Mesenchymal stem cell (in vitro differentiated cells and primary cell): ENCODE measurements at regions not wholly inside any gene's neighbourhood (a gene's known extent, or its start where the extent isn't known, plus 50 kb on each side); places are given as distances from the start of the nearest gene placed in this dataset.
A peak's percentile ranks its signal among the peaks of the same experiment; 100 is the strongest.

Experiments
- DNase-seq: peaks from one replicate; pipeline ENCODE4 v3.0.0-alpha.2; 2013
- H2AFZ ChIP-seq: one replicate; pipeline ENCODE4 v1.6.1; 2013; ENCODE audit warnings: low read depth, mild to moderate bottlenecking, control low read depth, inconsistent platforms, low read length, moderate library complexity
- H2AK5ac ChIP-seq: 2 replicates; pipeline ENCODE4 v1.6.1; 2013; ENCODE audit warnings: low read length, moderate library complexity, mild to moderate bottlenecking, inconsistent platforms; ENCODE audit not compliant: severe bottlenecking
- H2BK120ac ChIP-seq: one replicate; pipeline ENCODE4 v1.6.1; 2013; ENCODE audit warnings: low read depth, mild to moderate bottlenecking, inconsistent platforms, low read length, moderate library complexity
- H2BK12ac ChIP-seq, 2 experiments: one replicate each; pipeline ENCODE4 v1.6.1; 2013; ENCODE audit warnings: inconsistent platforms in 2 of 2, low read length in 2 of 2, mild to moderate bottlenecking in 2 of 2, moderate library complexity in 2 of 2, control low read depth in 1 of 2
- H2BK15ac ChIP-seq: one replicate; pipeline ENCODE4 v1.6.1; 2013; ENCODE audit warnings: mild to moderate bottlenecking, low read depth, inconsistent platforms; ENCODE audit not compliant: poor library complexity, severe bottlenecking
- H2BK5ac ChIP-seq: 2 replicates; pipeline ENCODE4 v1.6.1; 2013; ENCODE audit warnings: low read depth, mild to moderate bottlenecking, low read length, control low read depth, inconsistent platforms; ENCODE audit not compliant: poor library complexity, severe bottlenecking
- H3K14ac ChIP-seq, 2 experiments: one replicate each; pipeline ENCODE4 v1.6.1; 2013; ENCODE audit warnings: inconsistent platforms in 2 of 2, low read length in 2 of 2, control low read depth in 1 of 2, mild to moderate bottlenecking in 1 of 2, moderate library complexity in 1 of 2
- H3K18ac ChIP-seq, 2 experiments: one replicate each; pipeline ENCODE4 v1.6.1; 2013; ENCODE audit warnings: inconsistent platforms in 2 of 2, low read length in 2 of 2, control low read depth in 1 of 2, low read depth in 1 of 2, mild to moderate bottlenecking in 1 of 2
- H3K23ac ChIP-seq, 2 experiments: one replicate each; pipeline ENCODE4 v1.6.1; 2013; ENCODE audit warnings: inconsistent platforms in 2 of 2, low read length in 2 of 2, mild to moderate bottlenecking in 2 of 2, moderate library complexity in 2 of 2, control low read depth in 1 of 2
- H3K27ac ChIP-seq: 2 replicates; pipeline ENCODE4 v1.5.1; 2013; ENCODE audit warnings: mild to moderate bottlenecking, moderate library complexity, low read length, control low read depth, inconsistent platforms; ENCODE audit not compliant: poor library complexity, severe bottlenecking
- H3K27me3 ChIP-seq, 2 experiments: 2 replicates each; pipeline versions ENCODE4 v1.6.1 to v1.7.0; 2013; ENCODE audit warnings: low read length in 2 of 2, mild to moderate bottlenecking in 2 of 2, moderate library complexity in 2 of 2, control low read depth in 1 of 2, inconsistent platforms in 1 of 2; ENCODE audit not compliant: control insufficient read depth in 1 of 2, insufficient read depth in 1 of 2
- H3K36me3 ChIP-seq, 2 experiments: 2 replicates each; pipeline versions ENCODE4 v1.6.1 to v1.7.0; 2013; ENCODE audit warnings: low read length in 2 of 2, control low read depth in 1 of 2, inconsistent platforms in 1 of 2, low read depth in 1 of 2, mild to moderate bottlenecking in 1 of 2; ENCODE audit not compliant: insufficient read depth in 2 of 2, control insufficient read depth in 1 of 2
- H3K4ac ChIP-seq, 2 experiments: one replicate each; pipeline ENCODE4 v1.6.1; 2013; ENCODE audit warnings: inconsistent platforms in 2 of 2, low read length in 2 of 2, mild to moderate bottlenecking in 2 of 2, moderate library complexity in 2 of 2, control low read depth in 1 of 2, low read depth in 1 of 2
- H3K4me1 ChIP-seq: 2 replicates; pipeline ENCODE4 v1.6.1; 2013; ENCODE audit warnings: low read depth, low read length, control low read depth; ENCODE audit not compliant: control insufficient read depth, insufficient read depth
- H3K4me2 ChIP-seq: 2 replicates; pipeline ENCODE4 v1.6.1; 2013; ENCODE audit warnings: low read length, mild to moderate bottlenecking, inconsistent platforms; ENCODE audit not compliant: poor library complexity, severe bottlenecking
- H3K4me3 ChIP-seq, 2 experiments: 2 replicates each; pipeline versions ENCODE4 v1.5.1 to v1.7.0; 2013; ENCODE audit warnings: low read length in 2 of 2, mild to moderate bottlenecking in 2 of 2, control low read depth in 1 of 2, low read depth in 1 of 2; ENCODE audit not compliant: insufficient read depth in 1 of 2
- H3K79me1 ChIP-seq: replicated peaks from 2 replicates; pipeline ENCODE4 v1.6.1; 2013; ENCODE audit warnings: mild to moderate bottlenecking, control low read depth, low read length, inconsistent platforms; ENCODE audit not compliant: poor library complexity, severe bottlenecking
- H3K9ac ChIP-seq: 2 replicates; pipeline ENCODE4 v1.7.0; 2013; ENCODE audit warnings: mild to moderate bottlenecking, low read length, moderate library complexity
- H3K9me3 ChIP-seq: 2 replicates; pipeline ENCODE4 v1.7.0; 2013; ENCODE audit warnings: mild to moderate bottlenecking, low read length; ENCODE audit not compliant: control insufficient read depth
- H4K8ac ChIP-seq: one replicate; pipeline ENCODE4 v1.6.1; 2013; ENCODE audit warnings: inconsistent platforms, mild to moderate bottlenecking, low read length, moderate library complexity
- H4K91ac ChIP-seq: one replicate; pipeline ENCODE4 v1.6.1; 2013; ENCODE audit warnings: mild to moderate bottlenecking, low read length, inconsistent platforms
- WGBS: methylation state at CpG from one replicate; pipeline ENCODE4 v1.1.7; 2013; ENCODE audit warnings: mixed read lengths; 5-methylcytosine and 5-hydroxymethylcytosine counted together

DNA sequence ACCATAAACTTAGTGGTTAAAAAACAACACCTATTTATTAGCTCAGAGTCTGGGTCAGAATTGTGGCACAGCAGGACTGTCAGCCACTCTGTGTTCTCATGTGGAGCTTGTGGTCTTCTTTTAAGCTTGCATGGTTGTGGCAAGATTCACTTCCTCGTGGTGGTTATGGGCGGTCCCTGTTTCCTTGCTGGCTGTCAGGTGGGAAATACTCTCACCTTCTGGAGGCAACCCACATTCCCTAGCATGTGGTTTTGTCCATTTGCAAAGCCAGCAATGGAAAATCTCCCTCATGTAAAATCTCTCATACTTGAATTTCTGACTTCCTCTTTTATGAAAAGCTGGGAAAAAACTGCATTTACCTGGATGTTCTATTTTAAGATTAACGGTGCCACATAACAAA is 229.8 kb downstream of the ALX1 start:
- Histone ChIP-seq H3K14ac (no peak overlapping the region), H3K4me1 (no peaks in the 10 kb centered on the region)
- WGBS: 64% methylated on average over 2 of the region's 3 CpGs

GRCh38 chr12:85516039-85516438 is 236.0 kb downstream of the ALX1 start:
- no peak overlapping the region for H2BK120ac ChIP-seq
- H2BK5ac ChIP-seq: no peak overlapping the region
- H3K4me2 ChIP-seq: no peak overlapping the region
- no peak overlapping the region for H3K27ac ChIP-seq
- no peak overlapping the region for H3K14ac ChIP-seq
- H4K8ac ChIP-seq: no peak overlapping the region
- H2BK12ac ChIP-seq: no peak overlapping the region
- no peak overlapping the region for H2AFZ ChIP-seq
- H3K36me3 ChIP-seq: no peaks in the 10 kb centered on the region
- no peak overlapping the region for H3K18ac ChIP-seq
- no peak overlapping the region for H3K4ac ChIP-seq
- H3K79me1 ChIP-seq: no peaks in the 10 kb centered on the region
- H3K9ac ChIP-seq: no peak overlapping the region
- H3K4me3 ChIP-seq: no peak overlapping the region
- H3K27me3 ChIP-seq: no peaks in the 10 kb centered on the region
- no peak overlapping the region for H2AK5ac ChIP-seq
- H3K23ac ChIP-seq: no peak overlapping the region
- DNase-seq: no peak
- H3K4me1 ChIP-seq: no peaks in the 10 kb centered on the region
- H4K91ac ChIP-seq: no peak overlapping the region
- no peaks in the 10 kb centered on the region for H3K9me3 ChIP-seq
- H2BK15ac ChIP-seq: no peak overlapping the region

More for the DNA sequence above, 229.8 kb downstream of the ALX1 start:
- H3K36me3 ChIP-seq: no peaks in the 10 kb centered on the region
- no peak overlapping the region for H4K91ac ChIP-seq
- no peak overlapping the region for H3K4me2 ChIP-seq
- no peak overlapping the region for H3K4ac ChIP-seq
- H3K23ac ChIP-seq: no peak overlapping the region
- no peaks in the 10 kb centered on the region for H3K9me3 ChIP-seq
- H2BK15ac ChIP-seq: no peak overlapping the region
- H3K27ac ChIP-seq: no peak overlapping the region
- no peak overlapping the region for H4K8ac ChIP-seq
- H2BK120ac ChIP-seq: no peak overlapping the region
- H3K18ac ChIP-seq: no peak overlapping the region
- H3K79me1 ChIP-seq: no peaks in the 10 kb centered on the region
- H2BK5ac ChIP-seq: no peak overlapping the region
- H3K9ac ChIP-seq: no peak overlapping the region
- H3K27me3 ChIP-seq: no peaks in the 10 kb centered on the region
- H3K4me3 ChIP-seq: no peak overlapping the region
- no peak overlapping the region for H2BK12ac ChIP-seq
- DNase-seq: no peak
- peak overlapping the region; percentile 23 for H2AFZ ChIP-seq
- H2AK5ac ChIP-seq: no peak overlapping the region

DNA sequence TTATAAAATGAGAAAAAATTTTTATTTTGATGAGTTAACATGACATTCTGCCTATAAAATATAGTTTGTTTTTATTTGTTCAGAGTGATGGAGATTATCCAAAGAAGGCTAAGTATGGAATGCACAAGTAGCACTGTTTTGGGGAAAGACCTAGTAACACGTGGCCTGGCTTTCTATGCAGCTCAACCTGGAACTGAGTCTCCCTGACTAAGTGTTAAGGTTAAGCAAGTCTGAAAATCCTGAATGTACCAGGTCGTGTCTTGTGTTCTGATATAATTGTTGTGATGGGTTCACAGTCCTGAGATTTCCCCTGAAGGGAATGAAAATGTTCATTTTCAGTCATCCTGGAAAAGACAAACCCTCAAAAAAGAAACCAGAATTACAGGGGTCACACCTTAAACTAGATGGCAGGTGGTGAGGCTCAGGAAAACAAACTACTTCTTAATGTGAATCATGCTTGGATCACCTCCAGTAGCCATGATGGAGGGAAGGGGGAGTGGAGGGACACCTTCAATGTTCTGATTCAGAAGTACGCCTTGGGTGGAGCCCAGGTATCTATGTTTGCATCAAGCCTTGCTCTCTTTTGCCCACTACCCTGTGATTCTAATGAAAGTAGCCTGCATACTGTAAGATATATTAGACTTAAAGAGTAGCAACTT is 236.8 kb downstream of the ALX1 start:
- Histone ChIP-seq H3K14ac (no peak overlapping the region), H2AK5ac (no peak overlapping the region), H2AFZ (no peak overlapping the region), H3K4me1 (no peaks in the 10 kb centered on the region), H3K4ac (no peak overlapping the region), H3K4me2 (no peak overlapping the region), H2BK15ac (no peak overlapping the region), H3K9me3 (no peaks in the 10 kb centered on the region), H2BK120ac (no peak overlapping the region), H2BK12ac (no peak overlapping the region), H3K23ac (no peak overlapping the region), H3K9ac (no peak overlapping the region), H4K91ac (no peak overlapping the region), H3K27ac (no peak overlapping the region), H3K4me3 (no peak overlapping the region), H4K8ac (no peak overlapping the region), H3K36me3 (no peaks in the 10 kb centered on the region), H3K79me1 (no peaks in the 10 kb centered on the region), H2BK5ac (no peak overlapping the region), H3K27me3 (no peaks in the 10 kb centered on the region), H3K18ac (no peak overlapping the region)
- DNase-seq: no peak
- 73% methylated on average over 2 of the region's 3 CpGs for WGBS

DNA sequence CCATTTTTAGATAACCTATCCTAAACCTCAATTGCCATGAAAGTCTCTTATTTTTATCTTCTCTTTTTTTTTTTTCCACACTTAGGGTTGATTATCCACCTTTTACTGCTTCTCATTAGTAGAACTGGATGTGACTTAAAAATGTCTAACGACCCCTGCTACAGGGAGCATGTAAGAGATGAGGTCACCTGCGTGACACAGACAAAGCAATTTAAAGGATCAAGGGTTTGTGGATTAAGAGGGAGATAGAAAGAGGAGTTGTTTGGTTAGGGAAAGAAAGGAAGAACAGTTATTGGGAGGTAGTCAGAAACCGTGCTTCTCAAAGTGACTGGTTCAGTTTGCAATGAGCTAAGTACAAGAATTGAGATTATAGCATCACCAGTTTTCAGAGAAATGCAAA is 239.1 kb downstream of the ALX1 start:
- no peak overlapping the region for H2AFZ ChIP-seq
- H2BK120ac ChIP-seq: no peak overlapping the region
- no peak overlapping the region for H2AK5ac ChIP-seq
- H2BK15ac ChIP-seq: no peak overlapping the region
- no peaks in the 10 kb centered on the region for H3K4me1 ChIP-seq
- 38% methylated on average over 3 of the region's 3 CpGs for WGBS
- no peaks in the 10 kb centered on the region for H3K9me3 ChIP-seq
- no peak overlapping the region for H2BK5ac ChIP-seq
- no peak overlapping the region for H3K4me3 ChIP-seq
- H3K4me2 ChIP-seq: no peak overlapping the region
- no peak overlapping the region for H3K27ac ChIP-seq
- no peak overlapping the region for H4K91ac ChIP-seq
- no peaks in the 10 kb centered on the region for H3K27me3 ChIP-seq
- no peak for DNase-seq
- no peak overlapping the region for H3K23ac ChIP-seq
- no peak overlapping the region for H3K18ac ChIP-seq
- no peak overlapping the region for H3K4ac ChIP-seq
- no peak overlapping the region for H4K8ac ChIP-seq
- no peaks in the 10 kb centered on the region for H3K36me3 ChIP-seq
- no peak overlapping the region for H3K9ac ChIP-seq
- no peak overlapping the region for H3K14ac ChIP-seq
- H2BK12ac ChIP-seq: no peak overlapping the region
- H3K79me1 ChIP-seq: no peaks in the 10 kb centered on the region
